ENCODE measurements at regions not wholly inside any gene's neighbourhood (a gene's known extent, or its start where the extent isn't known, plus 50 kb on each side); places are given as distances from the start of the nearest gene placed in this dataset.
"Not testable (repeated sequence)": the region's sequence is repeated elsewhere in the genome, so short reads cannot be mapped to it uniquely, and the experiment has no call there.

DNA sequence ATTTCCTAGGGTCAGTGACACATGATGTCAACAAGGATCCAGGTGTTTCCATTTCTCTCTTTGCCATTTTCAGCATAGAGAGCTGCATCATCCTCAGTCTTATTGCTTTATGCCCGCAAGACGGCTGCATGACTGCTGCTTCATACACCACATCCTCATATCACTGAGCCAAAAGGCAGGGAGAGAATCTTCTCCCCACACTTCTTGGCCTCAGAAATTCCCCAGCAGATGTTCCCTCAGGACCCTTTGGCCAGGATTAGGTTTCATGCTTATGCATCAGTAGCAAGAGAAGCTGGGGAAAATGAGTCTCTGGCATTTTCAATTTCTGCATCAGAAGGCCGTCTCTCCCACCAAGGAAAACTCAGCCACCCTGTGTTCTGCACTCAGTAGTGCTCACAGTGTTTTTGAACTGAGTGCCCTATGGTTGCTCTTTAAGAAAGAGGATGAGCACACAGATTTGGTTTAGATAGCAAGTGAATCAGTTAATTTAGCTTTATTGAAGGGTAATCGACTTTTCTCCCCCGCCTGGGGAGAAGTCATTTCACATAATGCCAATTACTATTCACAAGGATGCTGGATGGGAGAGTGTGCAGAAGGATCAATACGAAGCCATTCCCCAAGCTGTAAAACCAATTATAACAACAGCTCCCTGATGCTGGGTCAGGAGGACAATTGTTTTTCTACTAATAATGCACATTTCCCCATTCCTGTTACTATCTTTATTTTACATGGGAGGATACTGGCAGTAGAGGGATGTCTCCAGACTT is 360.2 kb downstream of the HHIPL2 start:
- Mint-ChIP-seq H3K4me1 (no peaks in the 10 kb centered on the region), H3K27me3 (no peaks in the 10 kb centered on the region), H3K9me3 (peaks cover 4% of the 10 kb centered on the region), H3K4me3 (no peak overlapping the region), H3K36me3 (ENCODE audit: low read depth) (no peaks in the 10 kb centered on the region), H3K27ac (no peak overlapping the region)
- ChIA-PET POLR2A (no interaction called here), CTCF (no interaction called here)
- DNase-seq = no peak

GRCh38 chr1:222182641-222183040 is 365.3 kb downstream of the HHIPL2 start:
- H3K27me3 Mint-ChIP-seq = no peaks in the 10 kb centered on the region
- ChIA-PET POLR2A (no interaction called here), CTCF (no interaction called here)
- H3K9me3 Mint-ChIP-seq = peaks cover 14% of the 10 kb centered on the region
- no peak overlapping the region for H3K4me3 Mint-ChIP-seq
- H3K4me1 Mint-ChIP-seq = no peaks in the 10 kb centered on the region
- no peak for DNase-seq
- no peak overlapping the region for H3K27ac Mint-ChIP-seq
- no peaks in the 10 kb centered on the region for H3K36me3 Mint-ChIP-seq (ENCODE audit: low read depth)

- Mint-ChIP-seq H3K4me1 (no peaks in the 10 kb centered on the region), H3K9me3 (peaks cover 14% of the 10 kb centered on the region), H3K4me3 (no peak overlapping the region), H3K27me3 (no peaks in the 10 kb centered on the region), H3K27ac (no peak overlapping the region), H3K36me3 (ENCODE audit: low read depth) (no peaks in the 10 kb centered on the region)
- ChIA-PET CTCF (no interaction called here), POLR2A (no interaction called here)
- no peak for DNase-seq
Measured at GRCh38 chr1:222181191-222181590, 366.7 kb downstream of the HHIPL2 start.

- CTCF ChIA-PET; POLR2A ChIA-PET; H3K27me3 Mint-ChIP-seq; H3K4me3 Mint-ChIP-seq; H3K36me3 Mint-ChIP-seq (ENCODE audit: low read depth); H3K4me1 Mint-ChIP-seq; DNase-seq; H3K27ac Mint-ChIP-seq: not testable (repeated sequence)
- H3K9me3 Mint-ChIP-seq = peaks cover 15% of the 10 kb centered on the region
Measured at GRCh38 chr1:222177496-222177895, 370.4 kb downstream of the HHIPL2 start.

DNA sequence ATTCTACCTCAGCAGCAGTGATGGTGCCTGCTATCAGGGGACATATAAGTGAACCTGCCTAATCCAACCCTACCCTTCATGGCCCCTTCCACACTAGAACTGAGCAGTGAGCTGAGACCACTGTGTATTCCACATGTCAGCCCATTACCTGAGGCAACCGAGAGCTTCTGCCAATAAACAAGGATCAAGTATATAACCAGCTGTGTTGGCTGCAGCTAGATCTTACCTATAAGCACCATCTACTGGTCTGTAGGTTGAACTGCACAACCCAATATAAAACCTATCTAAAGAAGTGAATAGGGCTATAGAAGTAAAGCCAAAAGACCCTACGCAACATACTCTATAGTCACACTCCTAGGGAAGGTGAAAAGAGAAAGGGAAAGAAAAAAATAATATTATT is 376.9 kb downstream of the HHIPL2 start:
- ChIA-PET POLR2A (interaction anchor here (0.7 kb wide), 1 partner anchor 113 kb away, joined by 4 read pairs; no protein-coding TSS in a partner anchor), CTCF (interaction anchor here (1.0 to 1.2 kb wide), 2 partner anchors 104 to 693 kb away, joined by 3 read pairs; no protein-coding TSS in a partner anchor)
- DNase-seq = peak; percentile 6
- Mint-ChIP-seq H3K27ac (no peak overlapping the region), H3K27me3 (peaks cover 2% of the 10 kb centered on the region), H3K4me1 (no peaks in the 10 kb centered on the region), H3K36me3 (ENCODE audit: low read depth) (no peaks in the 10 kb centered on the region), H3K4me3 (no peak overlapping the region), H3K9me3 (peaks cover 8% of the 10 kb centered on the region)

DNA sequence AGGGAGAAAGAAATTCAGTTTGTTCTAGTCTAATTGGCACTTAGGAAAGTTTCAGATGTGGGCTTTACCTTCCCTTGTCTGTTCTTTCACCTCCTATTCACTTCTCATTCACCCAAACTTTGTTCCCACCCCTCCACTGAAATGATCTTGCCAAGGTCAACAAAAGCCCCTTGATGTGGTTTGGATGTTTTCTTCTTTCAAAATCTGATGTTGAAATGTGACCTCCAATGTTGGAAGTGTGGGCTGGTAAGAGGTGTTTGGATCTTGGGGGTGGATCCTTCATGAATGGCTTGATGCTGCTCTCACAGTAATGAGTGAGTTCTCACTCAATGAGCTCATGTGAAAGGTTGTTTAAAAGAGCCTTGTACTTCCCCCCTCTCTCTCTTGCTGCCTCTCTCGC is 379.3 kb downstream of the HHIPL2 start:
- Mint-ChIP-seq H3K4me3 (no peak overlapping the region), H3K9me3 (peaks cover 4% of the 10 kb centered on the region), H3K27me3 (peaks cover 2% of the 10 kb centered on the region), H3K27ac (no peak overlapping the region), H3K36me3 (ENCODE audit: low read depth) (no peaks in the 10 kb centered on the region), H3K4me1 (no peaks in the 10 kb centered on the region)
- DNase-seq = no peak
- CTCF ChIA-PET = no interaction called here
- POLR2A ChIA-PET = no interaction called here

DNA sequence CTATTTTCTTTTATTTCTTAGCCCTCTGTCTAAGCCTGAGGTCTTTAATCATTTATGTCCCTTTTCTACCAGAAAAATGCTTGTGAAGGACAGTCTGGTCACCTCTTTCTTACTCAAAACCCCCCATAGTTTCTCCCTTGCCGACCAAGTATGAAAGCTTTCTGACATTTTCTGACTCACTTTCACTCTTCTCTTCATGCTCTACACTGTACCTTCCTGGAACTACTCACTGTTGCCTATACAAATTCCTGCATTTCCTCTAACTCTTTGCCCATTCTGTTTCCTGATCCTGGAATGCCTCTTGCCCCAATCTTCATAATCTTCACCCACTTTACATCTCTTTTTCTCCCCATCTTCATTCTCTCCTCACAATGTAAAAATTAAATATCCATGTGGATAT is 380.0 kb downstream of the HHIPL2 start:
- CTCF ChIA-PET = no interaction called here
- POLR2A ChIA-PET = no interaction called here
- Mint-ChIP-seq H3K9me3 (peaks cover 3% of the 10 kb centered on the region), H3K36me3 (ENCODE audit: low read depth) (no peaks in the 10 kb centered on the region), H3K27me3 (no peaks in the 10 kb centered on the region), H3K4me3 (no peak overlapping the region), H3K4me1 (no peaks in the 10 kb centered on the region), H3K27ac (no peak overlapping the region)
- no peak for DNase-seq

DNA sequence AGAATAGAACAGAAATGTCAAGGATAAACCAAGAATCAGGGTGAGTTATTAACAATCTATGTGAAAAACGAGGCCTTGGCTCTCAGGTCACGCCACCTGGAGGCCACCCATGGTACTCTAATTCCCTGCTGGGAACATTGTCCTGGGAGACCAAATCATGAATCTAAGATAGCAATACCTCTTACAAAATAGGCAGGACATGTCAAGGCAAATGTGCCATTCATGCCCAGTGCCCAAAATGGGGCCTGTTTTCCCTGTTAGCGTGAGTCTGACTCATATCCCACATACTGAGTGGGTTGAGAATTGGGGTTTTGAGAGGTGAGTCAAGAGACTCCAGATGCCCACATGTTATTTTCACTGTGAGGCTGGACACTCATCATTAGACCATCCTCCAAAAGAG is 380.8 kb downstream of the HHIPL2 start:
- H3K9me3 Mint-ChIP-seq = no peaks in the 10 kb centered on the region
- H3K36me3 Mint-ChIP-seq (ENCODE audit: low read depth) = no peaks in the 10 kb centered on the region
- POLR2A ChIA-PET = no interaction called here
- DNase-seq = peak; percentile 6
- CTCF ChIA-PET = no interaction called here
- H3K4me3 Mint-ChIP-seq = no peak overlapping the region
- no peak overlapping the region for H3K27ac Mint-ChIP-seq
- H3K4me1 Mint-ChIP-seq = no peaks in the 10 kb centered on the region
- H3K27me3 Mint-ChIP-seq = no peaks in the 10 kb centered on the region

GRCh38 chr1:222165629-222166028 is 382.3 kb downstream of the HHIPL2 start:
- DNase-seq = no peak
- Mint-ChIP-seq H3K4me1 (no peaks in the 10 kb centered on the region), H3K9me3 (no peaks in the 10 kb centered on the region), H3K27ac (no peak overlapping the region), H3K27me3 (no peaks in the 10 kb centered on the region), H3K36me3 (ENCODE audit: low read depth) (no peaks in the 10 kb centered on the region), H3K4me3 (no peak overlapping the region)
- CTCF ChIA-PET = no interaction called here
- POLR2A ChIA-PET = no interaction called here

- POLR2A ChIA-PET = no interaction called here
- Mint-ChIP-seq H3K27ac (no peak overlapping the region), H3K4me3 (no peak overlapping the region), H3K36me3 (ENCODE audit: low read depth) (no peaks in the 10 kb centered on the region), H3K4me1 (no peaks in the 10 kb centered on the region), H3K27me3 (no peaks in the 10 kb centered on the region), H3K9me3 (no peaks in the 10 kb centered on the region)
- CTCF ChIA-PET = interaction anchor here (1.2 kb wide), 1 partner anchor 884 kb away, joined by 3 read pairs; no protein-coding TSS in a partner anchor
- no peak for DNase-seq
Measured at GRCh38 chr1:222163895-222164294, 384.0 kb downstream of the HHIPL2 start.

GRCh38 chr1:222161676-222162075 is 386.2 kb downstream of the HHIPL2 start:
- Mint-ChIP-seq H3K4me3 (no peak overlapping the region), H3K36me3 (ENCODE audit: low read depth) (no peaks in the 10 kb centered on the region)

GRCh38 chr1:222157612-222158011 is 390.3 kb downstream of the HHIPL2 start:
- POLR2A ChIA-PET = no interaction called here
- no peak overlapping the region for H3K27ac Mint-ChIP-seq
- H3K9me3 Mint-ChIP-seq = peaks cover 6% of the 10 kb centered on the region
- CTCF ChIA-PET = no interaction called here
- no peak for DNase-seq
- no peak overlapping the region for H3K4me3 Mint-ChIP-seq
- H3K4me1 Mint-ChIP-seq = no peaks in the 10 kb centered on the region
- H3K27me3 Mint-ChIP-seq = no peaks in the 10 kb centered on the region
- H3K36me3 Mint-ChIP-seq (ENCODE audit: low read depth) = no peaks in the 10 kb centered on the region

More at GRCh38 chr1:222161676-222162075, 386.2 kb downstream of the HHIPL2 start:
- H3K27ac Mint-ChIP-seq = no peak overlapping the region
- no peaks in the 10 kb centered on the region for H3K4me1 Mint-ChIP-seq
- ChIA-PET POLR2A (no interaction called here), CTCF (no interaction called here)
- DNase-seq = no peak
- no peaks in the 10 kb centered on the region for H3K27me3 Mint-ChIP-seq
- H3K9me3 Mint-ChIP-seq = peaks cover 6% of the 10 kb centered on the region

GRCh38 chr1:222140206-222140605 is 398.3 kb upstream of the DUSP10 start:
- H3K27me3 Mint-ChIP-seq = no peaks in the 10 kb centered on the region
- no peak overlapping the region for H3K4me3 Mint-ChIP-seq
- no peaks in the 10 kb centered on the region for H3K36me3 Mint-ChIP-seq (ENCODE audit: low read depth)
- no peaks in the 10 kb centered on the region for H3K4me1 Mint-ChIP-seq
- ChIA-PET POLR2A (no interaction called here), CTCF (no interaction called here)
- H3K9me3 Mint-ChIP-seq = peaks cover 2% of the 10 kb centered on the region
- H3K27ac Mint-ChIP-seq = no peak overlapping the region
- DNase-seq = no peak

GRCh38 chr1:222138095-222138494 is 396.2 kb upstream of the DUSP10 start:
- Mint-ChIP-seq H3K4me1 (no peaks in the 10 kb centered on the region), H3K9me3 (peaks cover 5% of the 10 kb centered on the region), H3K27ac (no peak overlapping the region), H3K4me3 (no peak overlapping the region), H3K36me3 (ENCODE audit: low read depth) (no peaks in the 10 kb centered on the region), H3K27me3 (no peaks in the 10 kb centered on the region)
- ChIA-PET POLR2A (no interaction called here), CTCF (no interaction called here)
- no peak for DNase-seq

All from activated CD4-positive, alpha-beta T cell treated with anti-CD3 and anti-CD28 coated beads, Interleukin-2, amount 10 ng/mL, durations not matched to agents 7 days and 5 days (primary cell).